Neural progenitor cell (in vitro differentiated cells): ENCODE measurements at regions not wholly inside any gene's neighbourhood (a gene's known extent, or its start where the extent isn't known, plus 50 kb on each side); places are given as distances from the start of the nearest gene placed in this dataset.

Experiments used
- CTCF ChIP-seq: fragments of 200-600 bp; sonication (generic); IDR thresholded peaks from 2 replicates; pipeline ENCODE4 v1.5.1; 2017; ENCODE audit warnings: antibody characterized with exemption, mild to moderate bottlenecking
- EZH2 ChIP-seq: fragments of 200-600 bp; sonication (generic); IDR thresholded peaks from 2 replicates; pipeline ENCODE4 v1.6.1; 2017; ENCODE audit warnings: antibody characterized with exemption, mild to moderate bottlenecking, moderate library complexity
- EZH2phosphoT487 ChIP-seq: fragments of 200-600 bp; sonication (generic); IDR thresholded peaks from 2 replicates; pipeline ENCODE4 v1.6.1; 2017; ENCODE audit warnings: antibody characterized with exemption

GRCh38 chr4:18961266-18961665 is 939.7 kb upstream of the LCORL start:
- TF ChIP-seq CTCF (no peak), EZH2phosphoT487 (no peak), EZH2 (no peak)
